IMR-90 (cell line): ENCODE measurements at regions not wholly inside any gene's neighbourhood (a gene's known extent, or its start where the extent isn't known, plus 50 kb on each side); places are given as distances from the start of the nearest gene placed in this dataset.

Experiments used
- ATAC-seq: fragments of 200-7000 bp; cut with Tn5 transposase; 2 replicates; pipeline ENCODE4 v1.9.1; 2020; ENCODE audit warnings: low read depth, mild to moderate bottlenecking, moderate library complexity
- BruUV-seq: library from RNA; stranded (reverse); fragments of 400-500 nt; replicated peaks from 2 replicates; lab custom pipeline; 2021; lab: Mats Ljungman, UMichigan
- CTCF ChIA-PET: fragments of 300-600 bp; formaldehyde crosslinking; extraction: SDS; loops from one replicate; lab custom pipeline; 2021; ENCODE audit warnings: antibody characterized with exemption; lab: Yijun Ruan, JAX
- POLR2A ChIA-PET: fragments of 300-600 bp; sonication (Branson Sonifier 250); formaldehyde crosslinking; loops from one replicate; lab custom pipeline; 2022; ENCODE audit warnings: antibody characterized with exemption; ENCODE audit not compliant: unreplicated experiment; lab: Charles Lee
- DNase-seq: peaks from one replicate; pipeline ENCODE4 v3.0.0; 2013
- H2AFZ ChIP-seq: replicated peaks from 2 replicates; pipeline ENCODE3; 2013; ENCODE audit warnings: low read length, mild to moderate bottlenecking; ENCODE audit not compliant: poor library complexity
- H2AK5ac ChIP-seq: 2 replicates; pipeline ENCODE4 v1.6.1; 2013; ENCODE audit warnings: low read depth, low read length, inconsistent platforms
- H2AK9ac ChIP-seq: replicated peaks from 2 replicates; pipeline ENCODE3; 2013; ENCODE audit warnings: mild to moderate bottlenecking, low read depth, low read length, moderate library complexity; ENCODE audit not compliant: poor library complexity
- H2BK120ac ChIP-seq: 2 replicates; pipeline ENCODE4 v1.6.1; 2013; ENCODE audit warnings: low read depth, low read length, inconsistent platforms
- H2BK15ac ChIP-seq: 3 replicates; pipeline ENCODE4 v1.6.1; 2013; ENCODE audit warnings: low read depth, low read length, inconsistent platforms
- H2BK20ac ChIP-seq: 2 replicates; pipeline ENCODE4 v1.6.1; 2013; ENCODE audit warnings: low read depth, mild to moderate bottlenecking, inconsistent platforms, low read length, moderate library complexity
- H2BK5ac ChIP-seq: 2 replicates; pipeline ENCODE4 v1.6.1; 2013; ENCODE audit warnings: mild to moderate bottlenecking, low read depth, low read length, inconsistent platforms; ENCODE audit not compliant: poor library complexity, severe bottlenecking
- H3K14ac ChIP-seq: replicated peaks from 2 replicates; pipeline ENCODE4 v1.6.1; 2013; ENCODE audit warnings: low read depth, low read length, inconsistent platforms
- H3K18ac ChIP-seq: 2 replicates; pipeline ENCODE4 v1.6.1; 2013; ENCODE audit warnings: low read depth, low read length, control low read depth
- H3K23ac ChIP-seq: 2 replicates; pipeline ENCODE4 v1.6.1; 2013; ENCODE audit warnings: low read depth, low read length, inconsistent platforms
- H3K27ac ChIP-seq: 2 replicates; pipeline ENCODE4 v1.5.1; 2013; ENCODE audit warnings: mild to moderate bottlenecking, control low read depth, low read length; ENCODE audit not compliant: insufficient read depth
- H3K27me3 ChIP-seq: 2 replicates; pipeline ENCODE4 v1.6.1; 2013; ENCODE audit warnings: low read length; ENCODE audit not compliant: control insufficient read depth, insufficient read depth
- H3K36me3 ChIP-seq: 2 replicates; pipeline ENCODE4 v1.6.1; 2013; ENCODE audit warnings: low read length, mixed read lengths; ENCODE audit not compliant: control insufficient read depth, insufficient read depth
- H3K4ac ChIP-seq: 2 replicates; pipeline ENCODE4 v1.6.1; 2013; ENCODE audit warnings: low read depth, low read length, inconsistent platforms
- H3K4me1 ChIP-seq: 2 replicates; pipeline ENCODE4 v1.6.1; 2013; ENCODE audit warnings: low read length, mixed read lengths; ENCODE audit not compliant: control insufficient read depth, insufficient read depth
- H3K4me2 ChIP-seq: 2 replicates; pipeline ENCODE4 v1.6.1; 2013; ENCODE audit warnings: low read depth, mild to moderate bottlenecking, control low read depth, low read length, moderate library complexity
- H3K4me3 ChIP-seq: 2 replicates; pipeline ENCODE4 v1.5.1; 2013; ENCODE audit warnings: low read depth, mild to moderate bottlenecking, control low read depth, low read length, moderate library complexity; ENCODE audit not compliant: insufficient read depth
- H3K56ac ChIP-seq: 2 replicates; pipeline ENCODE4 v1.6.1; 2013; ENCODE audit warnings: low read length, inconsistent platforms; ENCODE audit not compliant: insufficient read depth; ENCODE audit errors: extremely low read depth
- H3K79me1 ChIP-seq, 2 experiments: 2 replicates each; pipeline ENCODE4 v1.6.1; 2013; ENCODE audit warnings: low read length in 2 of 2, inconsistent platforms in 1 of 2, low read depth in 1 of 2
- H3K9ac ChIP-seq: 2 replicates; pipeline ENCODE4 v1.6.1; 2013; ENCODE audit warnings: low read depth, low read length, control low read depth
- H3K9me1 ChIP-seq: 2 replicates; pipeline ENCODE4 v1.6.1; 2013; ENCODE audit warnings: low read length, inconsistent platforms; ENCODE audit not compliant: insufficient read depth
- H3K9me3 ChIP-seq: 2 replicates; pipeline ENCODE4 v1.6.1; 2013; ENCODE audit warnings: low read length; ENCODE audit not compliant: control insufficient read depth, insufficient read depth
- H4K20me1 ChIP-seq: 2 replicates; pipeline ENCODE4 v1.6.1; 2013; ENCODE audit warnings: low read length, inconsistent platforms; ENCODE audit not compliant: insufficient read depth
- H4K5ac ChIP-seq: 2 replicates; pipeline ENCODE4 v1.6.1; 2013; ENCODE audit warnings: mild to moderate bottlenecking, low read depth, low read length, control low read depth
- H4K8ac ChIP-seq, 2 experiments: 2 replicates each; pipeline ENCODE4 v1.6.1; 2013; ENCODE audit warnings: low read depth in 2 of 2, low read length in 2 of 2, control low read depth in 1 of 2, inconsistent platforms in 1 of 2
- H4K91ac ChIP-seq: 2 replicates; pipeline ENCODE4 v1.6.1; 2013; ENCODE audit warnings: low read depth, low read length, inconsistent platforms; ENCODE audit not compliant: insufficient read depth
- BHLHE40 ChIP-seq: fragments of 150-350 bp; IDR thresholded peaks from 2 replicates; pipeline ENCODE4 v1.6.1; 2016; ENCODE audit warnings: mild to moderate bottlenecking, low read depth, low read length
- CEBPB ChIP-seq: IDR thresholded peaks from 2 replicates; pipeline ENCODE4 v1.6.1; 2012; ENCODE audit warnings: low read depth, low read length, improper control_type of control experiment
- CTCF ChIP-seq: conservative IDR thresholded peaks from 2 replicates; pipeline ENCODE4 v1.5.1; 2012; ENCODE audit warnings: mild to moderate bottlenecking, low read depth, low read length, improper control_type of control experiment
- ELK1 ChIP-seq: fragments of 150-350 bp; IDR thresholded peaks from 2 replicates; pipeline ENCODE4 v1.6.1; 2016; ENCODE audit warnings: low read depth, mild to moderate bottlenecking, low read length, moderate library complexity, borderline replicate concordance
- FOS ChIP-seq: fragments of 150-350 bp; IDR thresholded peaks from 2 replicates; pipeline ENCODE4 v1.6.1; 2016; ENCODE audit warnings: low read depth, low read length
- MAFK ChIP-seq: IDR thresholded peaks from 2 replicates; pipeline ENCODE4 v1.6.1; 2012; ENCODE audit warnings: low read depth, low read length, improper control_type of control experiment
- MAZ ChIP-seq: IDR thresholded peaks from 2 replicates; pipeline ENCODE4 v1.6.1; 2012; ENCODE audit warnings: low read depth, mild to moderate bottlenecking, low read length, improper control_type of control experiment, moderate library complexity, borderline replicate concordance
- POLR2A ChIP-seq: IDR thresholded peaks from 2 replicates; pipeline ENCODE4 v1.6.1; 2012; ENCODE audit warnings: mild to moderate bottlenecking, low read depth, low read length
- RAD21 ChIP-seq: IDR thresholded peaks from 2 replicates; pipeline ENCODE4 v1.6.1; 2012; ENCODE audit warnings: low read length, improper control_type of control experiment
- SMC3 ChIP-seq: fragments of 150-350 bp; IDR thresholded peaks from 2 replicates; pipeline ENCODE4 v1.6.1; 2016; ENCODE audit warnings: low read depth, mild to moderate bottlenecking, antibody characterized with exemption, low read length, moderate library complexity
- WGBS, 2 experiments: methylation state at CpG; one replicate each; pipeline versions ENCODE4 v1.1.5 to v1.1.7; 2013; ENCODE audit warnings: missing lambda C conversion rate in 2 of 2; ENCODE audit not compliant: insufficient read length in 1 of 2; ENCODE audit errors: extremely low coverage in 2 of 2; 5-methylcytosine and 5-hydroxymethylcytosine counted together
- dilution Hi-C: fragments of 300-500 bp; cut with HindIII; formaldehyde crosslinking; loops from one replicate; pipeline ENCODE4 v1.14.3; 2018; ENCODE audit warnings: low sequenced_read_pairs; ENCODE audit not compliant: unreplicated experiment
- in situ Hi-C: fragments of 300-500 bp; cut with MboI; formaldehyde crosslinking; loops from 3 replicates; pipeline ENCODE4 v1.14.3; 2019; ENCODE audit warnings: low sequenced_read_pairs, inconsistent platforms, mixed read lengths
- intact Hi-C: fragments of 100-400 bp; cut with micrococcal nuclease; formaldehyde crosslinking; loops from 2 replicates; pipeline ENCODE4 v1.10.0; 2022

- H3K27ac ChIP-seq: no peak overlapping the region
- TF ChIP-seq SMC3 (no peak), MAZ (no peak), FOS (no peak), CEBPB (no peak), BHLHE40 (no peak), MAFK (no peak), CTCF (no peak), ELK1 (no peak), POLR2A (no peak), RAD21 (no peak)
- H3K4me2 ChIP-seq: no peak overlapping the region
- in situ Hi-C loops (no loop called here), intact Hi-C loops (no loop called here), dilution Hi-C loops (no loop called here)
- ATAC-seq (no peak), DNase-seq (no peak)
- no peak overlapping the region for H2AFZ ChIP-seq
- no peak overlapping the region for H3K23ac ChIP-seq
- no peak overlapping the region for H2BK5ac ChIP-seq
- CTCF ChIA-PET: interaction anchor here (0.6 kb wide), 1 partner anchor 9 kb away, joined by 3 read pairs; no protein-coding TSS in a partner anchor
- H3K18ac ChIP-seq: no peak overlapping the region
- H4K20me1 ChIP-seq: no peaks in the 10 kb centered on the region
- H3K4me1 ChIP-seq: no peaks in the 10 kb centered on the region
- H2AK5ac ChIP-seq: no peak overlapping the region
- H4K5ac ChIP-seq: no peak overlapping the region
- H3K79me1 ChIP-seq: no peaks in the 10 kb centered on the region
- no peak overlapping the region for H3K9ac ChIP-seq
- no peaks in the 10 kb centered on the region for H3K9me3 ChIP-seq
- no peak overlapping the region for H3K4ac ChIP-seq
- no peak overlapping the region for H2AK9ac ChIP-seq
- WGBS, 2 experiments: no CpG with 5 or more reads among the region's 1 CpG
- no peak overlapping the region for H2BK15ac ChIP-seq
- no peak overlapping the region for H2BK120ac ChIP-seq
- BruUV-seq: no TSS peak
- H4K8ac ChIP-seq: no peak overlapping the region
- no peak overlapping the region for H2BK20ac ChIP-seq
- no peaks in the 10 kb centered on the region for H3K9me1 ChIP-seq
- POLR2A ChIA-PET: no interaction called here
- no peak overlapping the region for H4K91ac ChIP-seq
- no peak overlapping the region for H3K14ac ChIP-seq
- no peak overlapping the region for H3K4me3 ChIP-seq
- no peaks in the 10 kb centered on the region for H3K36me3 ChIP-seq
- H3K27me3 ChIP-seq: no peaks in the 10 kb centered on the region
- no peak overlapping the region for H3K56ac ChIP-seq
These were observed 242.2 kb downstream of the SPRY1 start for GRCh38 chr4:123638834-123639233.
